ENCODE measurements at regions not wholly inside any gene's neighbourhood (a gene's known extent, or its start where the extent isn't known, plus 50 kb on each side); places are given as distances from the start of the nearest gene placed in this dataset.

DNA sequence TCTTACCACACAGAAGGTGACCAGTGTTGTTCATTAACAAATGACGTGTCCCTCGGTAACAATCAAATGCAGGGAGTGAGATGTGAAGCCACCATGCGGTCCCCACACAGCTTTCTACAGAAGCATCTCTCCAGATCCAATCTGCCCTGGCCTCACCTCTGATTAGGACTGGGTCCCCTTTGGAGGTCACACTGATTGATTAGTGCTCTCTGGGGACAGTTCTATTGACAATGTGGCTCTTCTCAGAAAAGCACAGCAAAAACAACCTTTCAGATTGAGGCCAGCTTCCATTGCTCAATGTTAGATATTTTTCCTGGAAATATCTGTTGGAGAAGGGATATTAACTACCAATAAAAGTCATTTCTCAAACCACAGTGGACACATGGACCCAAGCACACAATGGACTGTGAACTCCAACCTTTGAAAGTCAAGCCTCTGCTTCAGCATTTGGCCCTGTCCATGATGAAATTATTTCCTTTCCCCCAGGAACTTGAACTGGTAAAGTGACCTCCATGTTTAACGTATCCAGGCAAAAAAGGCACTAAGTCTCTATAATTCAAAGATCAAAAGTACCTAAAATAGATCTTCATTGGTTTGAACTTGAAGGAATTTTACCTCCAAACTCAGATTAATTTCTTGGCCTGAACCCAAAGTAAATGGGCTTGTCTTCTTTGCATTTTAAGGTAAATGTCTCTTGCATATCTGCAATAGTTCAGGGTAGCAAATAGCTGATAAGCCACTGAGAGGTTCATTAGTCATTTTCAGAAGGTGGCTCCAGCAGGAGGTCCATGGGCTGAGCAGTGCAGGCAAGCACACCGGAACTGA, 118.5 kb downstream of the FOXA2 start (continued):
- TF ChIP-seq PAXIP1 (CRISPR knock-in tag; conservative IDR thresholded peaks at IDR 0.05) = peak; percentile 21; the same call in 1 of the 2 replicates
- no peak for TF ChIP-seq PAX8 (CRISPR knock-in tag; IDR thresholded peaks at IDR 0.05; ENCODE audit: borderline replicate concordance)
- TF ChIP-seq MTF2 (CRISPR knock-in tag; IDR thresholded peaks at IDR 0.05; ENCODE audit: borderline replicate concordance) = no peak
- no peak for TF ChIP-seq ZNF343 (CRISPR knock-in tag; IDR thresholded peaks at IDR 0.05)
- no peak; the same call in 1 of the 2 replicates for TF ChIP-seq RFX3 (CRISPR knock-in tag; IDR thresholded peaks at IDR 0.05)
- TF ChIP-seq, protein P1, sequence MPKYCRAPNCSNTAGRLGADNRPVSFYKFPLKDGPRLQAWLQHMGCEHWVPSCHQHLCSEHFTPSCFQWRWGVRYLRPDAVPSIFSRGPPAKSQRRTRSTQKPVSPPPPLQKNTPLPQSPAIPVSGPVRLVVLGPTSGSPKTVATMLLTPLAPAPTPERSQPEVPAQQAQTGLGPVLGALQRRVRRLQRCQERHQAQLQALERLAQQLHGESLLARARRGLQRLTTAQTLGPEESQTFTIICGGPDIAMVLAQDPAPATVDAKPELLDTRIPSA (CRISPR knock-in tag; IDR thresholded peaks at IDR 0.05; ENCODE audit: borderline replicate concordance) = no peak
- no peak for TF ChIP-seq PPARG (CRISPR knock-in tag; conservative IDR thresholded peaks at IDR 0.05)
- TF ChIP-seq MIXL1 (CRISPR knock-in tag; IDR thresholded peaks at IDR 0.05) = no peak
- no peak; the same call in 1 of the 2 replicates for TF ChIP-seq THRA (CRISPR knock-in tag; IDR thresholded peaks at IDR 0.05; ENCODE audit: borderline replicate concordance)
- TF ChIP-seq ZNF24 (IDR thresholded peaks at IDR 0.05) = no peak
- 0 out of 2 replicates have a peak, but pooled peaks have one; percentile 50 for TF ChIP-seq ZNF737 (CRISPR knock-in tag; IDR thresholded peaks at IDR 0.05; ENCODE audit: borderline replicate concordance)
- peak; percentile 54; the same call in 1 of the 2 replicates for TF ChIP-seq ZNF646 (CRISPR knock-in tag; IDR thresholded peaks at IDR 0.05)
- no peak for TF ChIP-seq ZNF17 (CRISPR knock-in tag; IDR thresholded peaks at IDR 0.05)
- no peak for TF ChIP-seq SRSF4 (IDR thresholded peaks at IDR 0.05; ENCODE audit: low read depth, low read length, poor library complexity, severe bottlenecking)
- TF ChIP-seq RCOR2 (CRISPR knock-in tag; IDR thresholded peaks at IDR 0.05) = 0 out of 2 replicates have a peak, but pooled peaks have one; percentile 15
- TF ChIP-seq POLR2A (IDR thresholded peaks at IDR 0.05; ENCODE audit: insufficient read depth in 1 of 2, low read depth in 2 of 2, low read length in 2 of 2) = no peak
- no peak for TF ChIP-seq ZFP90 (CRISPR knock-in tag; IDR thresholded peaks at IDR 0.05; ENCODE audit: borderline replicate concordance)

All from HepG2 (cell line).